DMS153 (cell line): ENCODE measurements at regions not wholly inside any gene's neighbourhood (a gene's known extent, or its start where the extent isn't known, plus 50 kb on each side); places are given as distances from the start of the nearest gene placed in this dataset.
A peak's percentile ranks its signal among the peaks of the same experiment; 100 is the strongest.

Experiments used
- DNase-seq: peaks from one replicate; lab custom pipeline; 2025; lab: John Stamatoyannopoulos, UW

GRCh38 chr15:77764095-77764494, 131.4 kb upstream of the LINGO1 start:
- DNase-seq: no peak

GRCh38 chr15:77762747-77763355, 130.1 kb upstream of the LINGO1 start:
- no peak for DNase-seq

GRCh38 chr15:77759896-77760592, 127.3 kb upstream of the LINGO1 start:
- DNase-seq: no peak

GRCh38 chr15:77753939-77754338, 121.2 kb upstream of the LINGO1 start:
- DNase-seq: no peak

- DNase-seq: no peak
Measured at GRCh38 chr15:77753281-77753873, 120.7 kb upstream of the LINGO1 start.

- DNase-seq: no peak
Measured at GRCh38 chr15:77749998-77750540, 117.4 kb upstream of the LINGO1 start.

GRCh38 chr15:77749236-77749997, 116.7 kb upstream of the LINGO1 start:
- no peak for DNase-seq

GRCh38 chr15:77748078-77749064, 115.7 kb upstream of the LINGO1 start:
- no peak for DNase-seq

GRCh38 chr15:77747175-77748077, 114.7 kb upstream of the LINGO1 start:
- no peak for DNase-seq

- no peak for DNase-seq
Measured at GRCh38 chr15:77746254-77747174, 113.8 kb upstream of the LINGO1 start.

- DNase-seq: no peak
Measured at GRCh38 chr15:77744398-77744797, 111.7 kb upstream of the LINGO1 start.

- no peak for DNase-seq
Measured at GRCh38 chr15:77742570-77742969, 109.9 kb upstream of the LINGO1 start.

GRCh38 chr15:77742127-77742526, 109.4 kb upstream of the LINGO1 start:
- DNase-seq: no peak

- DNase-seq: no peak
Measured at GRCh38 chr15:77741106-77741505, 108.4 kb upstream of the LINGO1 start.

GRCh38 chr15:77739591-77740378, 107.1 kb upstream of the LINGO1 start:
- DNase-seq: peak; percentile 13

GRCh38 chr15:77738441-77739302, 106.0 kb upstream of the LINGO1 start:
- peak; percentile 13 for DNase-seq

- DNase-seq: no peak
Measured at GRCh38 chr15:77738038-77738370, 105.3 kb upstream of the LINGO1 start.
